ENCODE measurements at regions not wholly inside any gene's neighbourhood (a gene's known extent, or its start where the extent isn't known, plus 50 kb on each side); places are given as distances from the start of the nearest gene placed in this dataset.

GRCh38 chr17:77504652-77505155 lies 363.9 kb downstream of the SEC14L1 start:
- no peak overlapping the region for H3K27ac Mint-ChIP-seq

GRCh38 chr17:77505181-77505639 lies 364.4 kb downstream of the SEC14L1 start:
- no peak overlapping the region for H3K4me3 Mint-ChIP-seq
- H3K27me3 Mint-ChIP-seq: no peaks in the 10 kb centered on the region
- H3K9me3 Mint-ChIP-seq: no peaks in the 10 kb centered on the region
- CTCF ChIA-PET: interaction anchor here (1.1 kb wide), 1 partner anchor 105 kb away, joined by 3 read pairs; no protein-coding TSS in a partner anchor
- ATAC-seq (ENCODE audit: low read depth) (no peak), DNase-seq (no peak)
- H3K4me1 Mint-ChIP-seq: no peaks in the 10 kb centered on the region
- no peak overlapping the region for H3K27ac Mint-ChIP-seq
- peaks cover 17% of the 10 kb centered on the region for H3K36me3 Mint-ChIP-seq (ENCODE audit: low read depth)
- intact Hi-C loops (cut with micrococcal nuclease): no loop called here
- POLR2A ChIA-PET: no interaction called here
- TF ChIP-seq CTCF (IDR thresholded peaks at IDR 0.05): no peak

More at GRCh38 chr17:77504652-77505155, 363.9 kb downstream of the SEC14L1 start:
- no peak for DNase-seq
- H3K27me3 Mint-ChIP-seq: no peaks in the 10 kb centered on the region
- CTCF ChIA-PET: interaction anchor here (1.1 kb wide), 1 partner anchor 105 kb away, joined by 3 read pairs; no protein-coding TSS in a partner anchor
- H3K9me3 Mint-ChIP-seq: no peaks in the 10 kb centered on the region
- ATAC-seq (ENCODE audit: low read depth): no peak
- no peak overlapping the region for H3K4me3 Mint-ChIP-seq
- intact Hi-C loops (cut with micrococcal nuclease): no loop called here
- peaks cover 21% of the 10 kb centered on the region for H3K36me3 Mint-ChIP-seq (ENCODE audit: low read depth)
- H3K4me1 Mint-ChIP-seq: no peaks in the 10 kb centered on the region
- TF ChIP-seq CTCF (IDR thresholded peaks at IDR 0.05): no peak
- POLR2A ChIA-PET: no interaction called here

DNA sequence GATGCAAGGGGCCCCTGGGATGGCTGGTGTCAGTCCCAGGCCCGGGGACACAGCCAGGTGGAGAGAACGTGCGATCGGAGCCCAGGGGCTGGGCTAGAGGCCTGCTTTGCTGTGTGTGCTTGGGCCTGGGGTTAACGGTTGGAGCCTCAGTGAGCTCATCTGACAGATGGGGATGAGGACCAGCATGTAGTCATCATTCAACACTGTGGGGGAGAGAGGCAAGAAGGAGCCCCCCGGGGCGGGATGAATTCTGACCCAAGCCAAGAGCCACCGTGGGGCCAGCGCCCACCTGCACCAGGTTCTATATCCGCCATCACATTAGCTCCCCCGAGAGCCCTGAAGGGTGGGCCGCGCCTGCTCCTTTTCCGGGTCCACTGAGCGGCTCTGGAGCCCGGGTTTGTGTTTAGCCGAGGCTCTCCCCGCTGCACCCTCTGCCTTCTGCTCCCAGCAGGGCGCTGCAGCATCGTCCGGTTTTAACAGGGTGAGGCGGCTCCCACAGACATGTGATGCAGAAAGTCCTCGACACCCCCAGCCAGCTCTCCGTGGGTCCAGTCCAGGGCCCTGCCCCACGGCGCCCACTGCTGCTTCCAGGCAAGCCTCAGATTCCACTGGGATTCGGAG lies 365.7 kb downstream of the SEC14L1 start:
- H3K27ac Mint-ChIP-seq: no peak overlapping the region
- CTCF ChIA-PET: no interaction called here
- peaks cover 8% of the 10 kb centered on the region for H3K36me3 Mint-ChIP-seq (ENCODE audit: low read depth)
- DNase-seq (no peak), ATAC-seq (ENCODE audit: low read depth) (no peak)
- no peaks in the 10 kb centered on the region for H3K27me3 Mint-ChIP-seq
- intact Hi-C loops (cut with micrococcal nuclease): no loop called here
- no peak for TF ChIP-seq CTCF (IDR thresholded peaks at IDR 0.05)
- POLR2A ChIA-PET: no interaction called here
- H3K4me3 Mint-ChIP-seq: no peak overlapping the region
- H3K9me3 Mint-ChIP-seq: peaks cover 4% of the 10 kb centered on the region
- H3K4me1 Mint-ChIP-seq: no peaks in the 10 kb centered on the region

DNA sequence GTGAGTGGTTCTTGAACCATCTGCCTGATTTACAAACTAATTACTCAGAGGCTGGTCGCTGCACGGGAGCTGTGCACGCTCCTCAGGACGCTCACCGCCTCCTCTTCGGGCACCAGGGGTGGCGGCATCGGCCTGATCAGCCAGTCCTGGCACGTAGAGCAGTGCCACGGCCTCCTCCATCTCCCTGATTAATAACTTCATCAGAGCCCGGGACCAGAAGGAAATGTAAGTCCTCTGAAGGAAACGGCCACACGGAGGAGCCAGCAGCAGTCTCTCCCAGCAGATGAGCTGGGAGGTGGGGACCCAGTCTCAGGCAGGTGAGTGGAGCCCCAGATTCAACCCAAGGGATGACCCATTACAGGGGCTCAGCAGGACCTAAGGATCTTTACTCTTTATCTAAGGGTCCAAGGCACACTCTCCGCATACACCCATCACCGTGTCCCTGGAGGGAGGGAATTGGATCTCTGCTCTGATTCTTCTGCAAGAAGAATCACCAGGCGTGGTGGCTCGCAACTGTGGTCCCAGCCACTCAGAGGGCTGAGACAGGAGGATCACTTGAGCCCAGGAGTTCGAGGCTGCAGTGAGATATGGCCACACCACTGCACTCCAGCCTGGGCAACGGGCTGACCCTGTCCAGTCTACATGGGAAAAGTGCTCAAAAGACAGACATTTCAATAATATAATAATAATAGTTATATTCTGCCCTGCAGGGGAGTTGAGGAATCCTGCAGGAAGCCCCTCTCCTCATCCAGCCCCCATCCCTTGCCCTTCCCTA lies 366.5 kb downstream of the SEC14L1 start:
- CTCF ChIA-PET: no interaction called here

More for the DNA sequence above, 366.5 kb downstream of the SEC14L1 start:
- peaks cover 2% of the 10 kb centered on the region for H3K36me3 Mint-ChIP-seq (ENCODE audit: low read depth)
- intact Hi-C loops (cut with micrococcal nuclease): no loop called here
- no peaks in the 10 kb centered on the region for H3K4me1 Mint-ChIP-seq
- no peak overlapping the region for H3K27ac Mint-ChIP-seq
- ATAC-seq (ENCODE audit: low read depth) (no peak), DNase-seq (no peak)
- H3K4me3 Mint-ChIP-seq: no peak overlapping the region
- POLR2A ChIA-PET: no interaction called here
- H3K27me3 Mint-ChIP-seq: no peaks in the 10 kb centered on the region
- peaks cover 9% of the 10 kb centered on the region for H3K9me3 Mint-ChIP-seq
- no peak for TF ChIP-seq CTCF (IDR thresholded peaks at IDR 0.05)

Data from activated B cell treated with CpG ODN at 0.5 μM for 24 hours (primary cell).